ENCODE measurements at regions not wholly inside any gene's neighbourhood (a gene's known extent, or its start where the extent isn't known, plus 50 kb on each side); places are given as distances from the start of the nearest gene placed in this dataset.

- intact Hi-C loops (cut with DNase I): no loop called here
- DNase-seq (no peak), ATAC-seq (peak in 1 of 2 donors; percentile 53)
These were observed 113.6 kb upstream of the RET start for GRCh38 chr10:42963312-42963711.

- intact Hi-C loops (cut with DNase I): no loop called here
- ATAC-seq: no peak
These were observed 107.7 kb upstream of the RET start for GRCh38 chr10:42969147-42969546.

GRCh38 chr10:42969909-42970308 lies 107.0 kb upstream of the RET start:
- DNase-seq: no peak
- no peak for ATAC-seq
- intact Hi-C loops (cut with DNase I): no loop called here

More at GRCh38 chr10:42969147-42969546, 107.7 kb upstream of the RET start:
- no peak for DNase-seq

- intact Hi-C loops (cut with DNase I): no loop called here
- ATAC-seq: no peak
- DNase-seq: peak; percentile 8
These were observed 106.2 kb upstream of the RET start for GRCh38 chr10:42970451-42971250.

GRCh38 chr10:42971251-42971599 lies 105.6 kb upstream of the RET start:
- intact Hi-C loops (cut with DNase I): no loop called here
- DNase-seq (no peak), ATAC-seq (no peak)

DNA sequence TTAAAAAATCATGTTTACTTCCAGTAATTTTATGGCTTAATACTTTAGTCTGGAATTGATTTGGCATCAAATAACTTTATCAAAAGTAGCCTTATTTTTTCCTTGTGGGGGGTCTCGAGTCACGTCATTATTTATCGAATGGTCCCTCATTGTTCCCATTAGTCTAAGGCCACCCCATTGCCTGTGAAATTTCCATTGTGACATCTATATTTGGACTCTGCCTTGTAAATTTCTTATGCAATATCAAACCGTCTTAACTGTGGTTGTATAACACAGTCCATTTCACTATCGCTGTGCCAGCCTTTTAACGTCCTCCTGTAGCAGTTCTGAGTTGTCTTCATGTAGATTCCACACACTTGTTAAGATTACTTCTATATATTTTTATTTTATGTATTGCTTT lies 103.9 kb upstream of the RET start:
- DNase-seq: no peak
- intact Hi-C loops (cut with DNase I): no loop called here

DNA sequence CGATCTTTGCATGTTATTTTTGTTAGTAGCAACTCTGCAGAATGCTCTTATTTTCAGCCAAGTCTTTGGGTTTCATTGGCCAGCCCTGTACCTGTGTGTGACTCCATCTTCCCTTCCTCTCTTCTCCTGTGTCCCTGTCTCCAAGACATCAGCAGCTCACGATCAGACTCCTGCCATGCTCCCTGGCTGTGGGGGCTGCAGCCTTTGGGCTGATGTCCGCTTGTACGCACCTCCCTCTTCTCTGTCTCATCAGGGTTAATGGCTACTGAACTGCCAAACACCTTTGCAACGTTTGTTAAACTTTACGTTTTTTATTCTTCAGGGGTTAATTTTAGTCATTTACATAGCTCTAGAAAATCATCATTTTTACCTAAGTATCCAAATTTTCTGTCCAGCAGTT lies 103.5 kb upstream of the RET start:
- intact Hi-C loops (cut with DNase I): no loop called here
- ATAC-seq: no peak
- DNase-seq: no peak

More for the DNA sequence above, 103.9 kb upstream of the RET start:
- ATAC-seq: no peak

DNA sequence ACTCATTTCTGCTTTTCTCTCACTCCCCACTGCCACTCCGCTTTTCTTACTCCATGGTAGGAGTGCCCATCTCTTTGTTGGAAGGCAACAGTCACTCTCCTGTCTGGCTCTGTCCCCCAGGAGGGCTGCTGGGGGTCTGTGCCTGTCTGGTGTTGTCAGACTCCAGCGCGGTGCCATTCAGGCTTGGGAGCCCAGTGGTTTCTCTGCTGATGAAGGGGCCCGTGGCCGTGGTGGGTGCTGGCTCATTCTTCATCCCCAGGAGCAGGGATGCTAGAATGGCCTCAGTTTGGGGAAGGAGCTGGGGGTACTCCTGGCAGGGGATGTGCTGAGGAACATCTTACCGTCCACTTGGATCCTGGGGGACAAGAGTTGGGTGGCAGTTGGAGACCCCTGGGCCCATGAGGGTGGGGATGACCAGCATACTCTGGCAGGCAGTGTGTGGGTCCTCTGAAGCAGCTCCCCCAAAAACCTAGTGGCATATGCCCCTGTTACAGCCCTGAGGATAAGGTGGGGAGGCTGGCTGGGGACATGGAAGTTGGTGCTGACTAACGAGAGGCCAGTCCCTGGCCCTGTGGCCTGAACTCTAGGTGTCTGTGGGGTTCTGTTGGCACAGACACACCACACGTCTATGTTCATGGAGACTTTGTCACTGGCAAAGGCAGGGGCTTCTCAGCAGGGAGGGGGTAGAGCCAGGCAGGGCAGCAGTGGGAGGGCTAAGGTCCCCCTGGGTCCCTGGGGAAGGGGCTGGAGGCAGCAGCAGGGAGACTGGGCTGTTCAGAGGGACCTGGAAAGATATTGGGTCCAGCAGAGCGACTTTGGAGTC lies 102.8 kb upstream of the RET start:
- DNase-seq (no peak), ATAC-seq (no peak)
- intact Hi-C loops (cut with DNase I): no loop called here

DNA sequence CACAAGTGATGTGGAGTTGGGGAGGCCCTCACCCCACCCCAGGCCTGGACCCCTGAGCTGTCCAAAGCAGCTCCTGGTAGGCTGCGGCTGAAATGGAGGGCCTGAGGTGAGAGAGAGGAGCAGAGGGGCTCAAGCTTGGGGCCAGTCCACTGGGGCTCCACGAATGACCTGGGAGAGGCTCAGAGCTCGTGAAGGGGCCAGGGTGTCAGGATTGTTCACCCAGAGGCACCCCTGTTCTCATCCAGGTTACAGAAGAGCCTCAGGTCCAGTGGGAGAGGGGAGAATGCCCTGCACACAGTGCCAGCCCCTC lies 102.2 kb upstream of the RET start:
- DNase-seq (no peak), ATAC-seq (no peak)
- intact Hi-C loops (cut with DNase I): no loop called here

DNA sequence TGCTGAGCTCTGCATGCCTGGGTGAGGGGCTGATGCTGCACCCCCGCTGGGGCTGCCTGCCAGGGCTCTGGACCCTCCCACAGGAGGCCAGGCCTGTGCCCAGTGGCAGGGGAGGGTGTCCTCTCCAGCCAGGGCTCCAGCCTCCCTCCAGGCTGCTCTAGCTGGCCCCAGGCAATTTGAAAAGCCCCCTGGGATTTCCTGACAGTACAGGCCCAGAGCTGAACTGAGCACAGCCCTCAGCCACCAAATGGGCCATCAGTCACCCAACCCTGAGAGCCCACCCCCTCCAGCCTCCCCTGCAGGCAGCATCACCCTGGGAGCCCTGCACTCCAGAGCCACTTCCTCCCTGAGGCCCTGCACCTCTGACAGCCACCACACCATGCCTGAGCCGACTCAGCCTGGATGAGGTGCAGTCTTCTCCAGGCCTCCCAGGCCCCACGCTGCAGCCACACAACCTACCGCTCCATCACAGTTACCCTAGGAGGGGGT lies 101.8 kb upstream of the RET start:
- intact Hi-C loops (cut with DNase I): no loop called here
- ATAC-seq: no peak
- DNase-seq: peak; percentile 4

DNA sequence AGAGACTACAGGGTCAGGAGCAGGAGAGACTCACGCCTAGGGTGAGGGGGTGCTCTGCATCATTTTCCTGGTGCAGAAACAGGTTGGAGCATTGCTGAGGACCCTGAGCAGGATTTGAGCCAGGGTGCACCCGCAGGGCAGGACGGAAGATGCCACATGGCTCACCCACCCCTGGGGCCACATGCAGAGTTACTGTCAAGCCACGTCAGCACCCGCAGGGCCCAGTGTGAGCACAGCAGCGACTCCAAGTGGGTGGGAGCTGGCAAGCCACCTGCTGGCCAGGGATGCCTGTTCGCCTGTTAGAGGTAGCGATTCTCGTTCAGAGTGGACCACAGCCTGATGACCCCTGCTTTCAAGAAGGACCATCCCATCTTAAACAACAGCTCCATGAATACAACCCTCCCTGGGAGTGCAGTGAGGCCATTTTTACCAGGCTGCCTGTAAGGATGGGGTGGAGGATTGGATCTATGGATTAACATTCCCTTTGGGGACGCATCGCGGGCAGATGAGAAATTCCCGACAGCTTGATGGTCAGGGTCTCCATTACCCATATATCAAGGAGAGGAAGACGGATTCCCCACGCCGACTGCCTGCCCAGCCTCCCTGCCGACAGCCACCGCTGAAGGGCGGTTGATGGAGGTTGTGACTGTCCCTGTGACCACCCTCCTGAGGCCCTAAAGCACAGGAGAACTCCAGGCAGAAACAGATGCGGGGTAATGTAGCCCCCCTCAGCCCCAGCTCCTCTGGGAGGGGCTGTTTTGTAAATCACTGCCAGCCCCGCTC lies 101.1 kb upstream of the RET start:
- no peak for ATAC-seq
- DNase-seq: peak; percentile 15
- intact Hi-C loops (cut with DNase I): no loop called here

DNA sequence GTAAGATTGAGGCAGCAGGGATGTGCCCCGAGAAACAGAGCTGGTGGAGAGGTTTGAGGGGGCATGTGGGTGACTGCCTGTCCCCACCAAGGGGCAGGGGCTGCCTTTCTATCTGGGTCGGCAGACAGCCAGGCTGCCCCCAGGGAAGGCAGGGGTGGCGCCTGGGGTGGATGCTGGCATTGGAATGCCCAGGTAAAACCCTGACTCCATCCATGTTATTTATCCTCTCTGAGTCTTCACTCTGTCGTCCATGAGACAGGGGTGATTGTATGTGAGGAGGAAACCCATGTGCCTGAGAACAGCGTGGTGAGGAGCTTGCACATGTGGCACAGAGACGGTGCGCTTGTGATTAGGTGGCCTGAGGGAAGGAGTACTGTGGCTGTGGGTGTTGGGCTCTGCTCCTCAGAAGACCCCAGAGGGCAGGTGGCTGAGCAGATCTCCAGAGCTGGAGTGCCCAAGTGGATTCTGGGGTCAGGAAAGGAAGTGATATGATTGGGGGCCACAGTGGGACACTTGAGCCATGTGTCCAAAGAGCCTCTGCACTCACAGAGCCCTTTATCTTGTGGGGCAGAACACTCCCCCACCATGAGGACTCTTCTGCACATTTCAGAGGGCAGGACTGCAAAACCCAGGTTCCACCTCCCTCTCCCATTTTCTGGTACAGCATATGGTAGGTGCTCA lies 100.4 kb upstream of the RET start:
- no peak for ATAC-seq

DNA sequence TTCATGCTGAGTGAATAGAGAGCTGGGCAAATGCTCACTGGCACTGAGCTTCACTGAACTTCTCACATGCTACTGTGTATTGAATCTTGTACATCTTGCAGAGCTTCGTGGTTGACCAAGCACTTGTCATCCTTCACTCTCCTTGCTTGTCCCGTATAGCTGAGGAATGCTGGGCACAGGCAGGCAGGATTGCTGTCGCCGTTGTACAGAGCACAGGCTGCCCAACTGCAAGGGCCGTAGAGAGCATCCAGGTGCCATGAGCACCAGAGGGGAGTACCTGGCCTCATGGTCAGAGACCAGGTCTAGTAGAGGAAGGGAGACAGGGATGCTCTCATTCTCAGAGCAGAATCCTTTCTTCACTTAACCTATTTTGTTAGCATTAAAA lies 99.8 kb upstream of the RET start:
- DNase-seq (no peak), ATAC-seq (no peak)

More for the DNA sequence above, 100.4 kb upstream of the RET start:
- intact Hi-C loops (cut with DNase I): no loop called here
- peak; percentile 7 for DNase-seq

GRCh38 chr10:42979181-42979580 lies 97.7 kb upstream of the RET start:
- DNase-seq (peak; percentile 5), ATAC-seq (no peak)
- intact Hi-C loops (cut with DNase I): no loop called here

More for the DNA sequence above, 99.8 kb upstream of the RET start:
- intact Hi-C loops (cut with DNase I): no loop called here

- DNase-seq: peak; percentile 7
- no peak for ATAC-seq
- intact Hi-C loops (cut with DNase I): no loop called here
These were observed 97.0 kb upstream of the RET start for GRCh38 chr10:42979721-42980467.

- ATAC-seq (no peak), DNase-seq (peak; percentile 13)
- intact Hi-C loops (cut with DNase I): no loop called here
These were observed 96.1 kb upstream of the RET start for GRCh38 chr10:42980553-42981357.

DNA sequence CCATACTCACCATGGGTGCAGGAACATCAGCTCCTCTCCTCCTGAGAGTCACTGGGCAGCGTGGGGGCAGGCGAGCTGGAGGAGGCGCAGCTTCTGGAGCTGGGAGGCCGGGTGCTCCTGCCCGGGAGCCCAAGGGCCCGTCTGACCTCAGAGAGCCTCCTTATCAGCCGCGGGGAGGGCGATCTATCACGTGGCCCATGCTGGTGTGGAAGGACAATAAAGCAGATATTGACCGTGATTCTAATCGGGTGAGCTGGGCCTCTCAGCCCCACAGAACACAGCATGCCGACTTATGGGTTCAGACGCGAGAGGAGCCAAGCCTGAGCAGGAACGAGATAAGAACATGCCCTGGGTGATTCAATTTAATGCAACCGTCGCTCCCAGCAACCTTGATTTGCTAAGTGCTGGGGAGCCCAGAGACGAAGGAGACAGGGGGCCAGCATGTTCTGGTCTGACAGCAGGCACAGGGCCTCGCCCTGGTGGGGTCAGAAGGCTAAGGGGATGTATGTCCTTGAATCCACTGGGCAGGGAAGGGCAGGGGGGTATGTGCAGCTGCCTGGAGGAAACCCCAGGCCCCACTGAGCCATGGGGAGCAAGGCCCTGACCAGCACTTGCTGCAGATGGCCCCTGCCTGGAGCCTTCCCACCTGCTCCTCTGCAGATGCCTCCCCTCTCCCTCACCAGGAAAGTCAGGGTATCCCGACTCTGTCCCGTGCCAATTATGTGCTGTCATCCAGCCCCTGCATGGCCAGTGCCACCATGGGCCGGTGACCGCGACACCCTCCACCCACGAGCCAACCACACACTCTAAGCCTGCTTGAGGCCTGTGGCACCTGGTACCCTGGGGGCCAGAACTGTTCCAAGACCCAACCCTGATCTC lies 95.3 kb upstream of the RET start:
- peak; percentile 14 for DNase-seq
- intact Hi-C loops (cut with DNase I): no loop called here
- ATAC-seq: no peak

Data from left cardiac atrium (tissue), 4 donors.